HEK293 (cell line): ENCODE measurements at regions not wholly inside any gene's neighbourhood (a gene's known extent, or its start where the extent isn't known, plus 50 kb on each side); places are given as distances from the start of the nearest gene placed in this dataset.

Source experiments
- CTCF ChIA-PET: fragments of 350-600 bp; formaldehyde crosslinking; extraction: SDS; loops from one replicate; lab custom pipeline; 2021; ENCODE audit warnings: antibody characterized with exemption; lab: Yijun Ruan, JAX
- POLR2A ChIA-PET: fragments of 300-600 bp; formaldehyde crosslinking; extraction: SDS; loops from one replicate; lab custom pipeline; 2020; ENCODE audit warnings: antibody characterized with exemption, inconsistent platforms; lab: Yijun Ruan, JAX
- H3K27ac ChIP-seq: fragments of 200-500 bp; sonication (Bioruptor generic); 2 replicates; pipeline ENCODE4 v1.5.1; 2014; ENCODE audit warnings: low read depth, low read length, control low read depth, inconsistent platforms; ENCODE audit errors: extremely low read depth
- H3K36me3 ChIP-seq, 2 experiments: fragments of 200-500 bp in 1 of 2; sonication (Bioruptor generic) in 1 of 2; 1 replicate in 1 of 2; 2 replicates in 1 of 2; pipeline ENCODE4 v1.5.1; 2014 to 2017; ENCODE audit warnings: inconsistent platforms in 2 of 2, low read length in 2 of 2; ENCODE audit not compliant: control insufficient read depth in 2 of 2, insufficient read depth in 1 of 2
- H3K4me1 ChIP-seq: fragments of 200-500 bp; sonication (Bioruptor generic); 2 replicates; pipeline ENCODE4 v1.5.1; 2014; ENCODE audit warnings: mild to moderate bottlenecking, low read length, inconsistent platforms; ENCODE audit not compliant: control insufficient read depth, insufficient read depth
- H3K4me3 ChIP-seq: 2 replicates; pipeline ENCODE4 v1.5.1; 2011; ENCODE audit warnings: low read depth, mild to moderate bottlenecking, control low read depth, low read length, moderate library complexity
- H3K9me3 ChIP-seq: fragments of 200-500 bp; sonication (Bioruptor generic); 2 replicates; pipeline ENCODE4 v1.5.1; 2014; ENCODE audit warnings: low read depth, low read length, inconsistent platforms; ENCODE audit not compliant: control insufficient read depth, insufficient read depth
- BCL11B ChIP-seq: fragments of 450-650 bp; formaldehyde crosslinking; IDR thresholded peaks from 2 replicates; pipeline ENCODE4 v1.5.1; 2016; ENCODE audit warnings: low read depth, missing biosample characterization, missing genetic modification characterization
- GFI1B ChIP-seq: fragments of 450-650 bp; formaldehyde crosslinking; IDR thresholded peaks from 2 replicates; pipeline ENCODE4 v1.5.1; 2016; ENCODE audit warnings: missing biosample characterization, missing genetic modification characterization
- GLIS2 ChIP-seq: fragments of 450-650 bp; formaldehyde crosslinking; IDR thresholded peaks from 2 replicates; pipeline ENCODE4 v1.5.1; 2016; ENCODE audit warnings: missing biosample characterization, missing genetic modification characterization
- PRDM6 ChIP-seq: fragments of 450-650 bp; formaldehyde crosslinking; IDR thresholded peaks from 2 replicates; pipeline ENCODE4 v1.5.1; 2017; ENCODE audit warnings: missing biosample characterization, missing genetic modification characterization
- SP3 ChIP-seq: fragments of 450-650 bp; formaldehyde crosslinking; IDR thresholded peaks from 2 replicates; pipeline ENCODE4 v1.5.1; 2016; ENCODE audit warnings: missing biosample characterization, missing genetic modification characterization
- TCF7L2 ChIP-seq: IDR thresholded peaks from 2 replicates; pipeline ENCODE4 v1.6.1; 2011; ENCODE audit warnings: low read depth, mild to moderate bottlenecking, inconsistent platforms, low read length, moderate library complexity, borderline replicate concordance
- TRIM28 ChIP-seq: IDR thresholded peaks from 2 replicates; pipeline ENCODE4 v1.6.1; 2011; ENCODE audit warnings: low read length, control low read depth, borderline replicate concordance
- YY1 ChIP-seq: fragments of 450-650 bp; formaldehyde crosslinking; IDR thresholded peaks from 2 replicates; pipeline ENCODE4 v1.5.1; 2018; ENCODE audit warnings: missing biosample characterization, missing genetic modification characterization
- ZBTB17 ChIP-seq: fragments of 450-650 bp; formaldehyde crosslinking; IDR thresholded peaks from 2 replicates; pipeline ENCODE4 v1.5.1; 2016; ENCODE audit warnings: missing biosample characterization, missing genetic modification characterization
- ZNF202 ChIP-seq: fragments of 450-650 bp; formaldehyde crosslinking; IDR thresholded peaks from 2 replicates; pipeline ENCODE4 v1.5.1; 2016; ENCODE audit warnings: missing biosample characterization, missing genetic modification characterization, borderline replicate concordance
- ZNF211 ChIP-seq: fragments of 450-650 bp; formaldehyde crosslinking; IDR thresholded peaks from 2 replicates; pipeline ENCODE4 v1.5.1; 2016; ENCODE audit warnings: low read depth, missing biosample characterization, missing genetic modification characterization
- ZNF248 ChIP-seq: fragments of 450-650 bp; formaldehyde crosslinking; IDR thresholded peaks from 2 replicates; pipeline ENCODE4 v1.5.1; 2017; ENCODE audit warnings: missing biosample characterization, missing genetic modification characterization
- ZNF266 ChIP-seq: fragments of 450-650 bp; formaldehyde crosslinking; IDR thresholded peaks from 2 replicates; pipeline ENCODE4 v1.5.1; 2016; ENCODE audit warnings: missing biosample characterization, missing genetic modification characterization, low read depth
- ZNF37A ChIP-seq: fragments of 450-650 bp; IDR thresholded peaks from 2 replicates; pipeline ENCODE4 v1.5.1; 2018; ENCODE audit warnings: missing biosample characterization, missing genetic modification characterization
- ZNF391 ChIP-seq: fragments of 450-650 bp; formaldehyde crosslinking; IDR thresholded peaks from 2 replicates; pipeline ENCODE4 v1.5.1; 2016; ENCODE audit warnings: low read depth, missing biosample characterization, missing genetic modification characterization, borderline replicate concordance
- ZNF518A ChIP-seq: fragments of 450-650 bp; formaldehyde crosslinking; conservative IDR thresholded peaks from 2 replicates; pipeline ENCODE4 v1.5.1; 2016; ENCODE audit warnings: low read depth, missing biosample characterization, missing genetic modification characterization
- ZNF626 ChIP-seq: fragments of 450-650 bp; sonication (Bioruptor Pico); formaldehyde crosslinking; IDR thresholded peaks from 2 replicates; pipeline ENCODE4 v1.5.1; 2018; ENCODE audit warnings: missing biosample characterization, missing genetic modification characterization, inconsistent platforms
- ZNF645 ChIP-seq: fragments of 450-650 bp; formaldehyde crosslinking; IDR thresholded peaks from 2 replicates; pipeline ENCODE4; 2016; ENCODE audit warnings: missing biosample characterization, missing genetic modification characterization
- ZNF792 ChIP-seq: fragments of 450-650 bp; formaldehyde crosslinking; IDR thresholded peaks from 2 replicates; pipeline ENCODE4 v1.5.1; 2016; ENCODE audit warnings: missing biosample characterization, missing genetic modification characterization
- ZSCAN18 ChIP-seq: fragments of 450-650 bp; formaldehyde crosslinking; IDR thresholded peaks from 2 replicates; pipeline ENCODE4 v1.5.1; 2016; ENCODE audit warnings: missing biosample characterization, missing genetic modification characterization
- ZSCAN5A ChIP-seq: fragments of 450-650 bp; formaldehyde crosslinking; IDR thresholded peaks from 2 replicates; pipeline ENCODE4 v1.5.1; 2016; ENCODE audit warnings: missing biosample characterization, missing genetic modification characterization

- TF ChIP-seq YY1 (no peak), ZNF626 (tag by site-specific recombination) (no peak), ZNF248 (tag by site-specific recombination) (no peak), SP3 (tag by site-specific recombination) (no peak), ZNF266 (tag by site-specific recombination) (no peak)
Observed at GRCh38 chr13:48586591-48587103, 53.8 kb upstream of the RCBTB2 start (continued).

GRCh38 chr13:48588120-48588519, 55.2 kb upstream of the RCBTB2 start:
- H3K27ac ChIP-seq, result no peak overlapping the region
- no peak overlapping the region for H3K4me3 ChIP-seq
- TF ChIP-seq GLIS2 (no peak), ZNF792 (tag by site-specific recombination) (no peak), ZSCAN5A (tag by site-specific recombination) (no peak), ZNF202 (tag by site-specific recombination) (no peak), ZSCAN18 (no peak), BCL11B (tag by site-specific recombination) (no peak), GFI1B (tag by site-specific recombination) (no peak), ZNF391 (tag by site-specific recombination) (no peak), ZBTB17 (tag by site-specific recombination) (no peak), ZNF645 (no peak), ZNF37A (tag by site-specific recombination) (no peak), TCF7L2 (no peak), PRDM6 (tag by site-specific recombination) (no peak), ZNF211 (tag by site-specific recombination) (no peak), TRIM28 (no peak), ZNF518A (tag by site-specific recombination) (no peak)
- no peaks in the 10 kb centered on the region for H3K36me3 ChIP-seq
- H3K4me1 ChIP-seq, result no peaks in the 10 kb centered on the region
- ChIA-PET POLR2A (no interaction called here), CTCF (no interaction called here)
- no peaks in the 10 kb centered on the region for H3K9me3 ChIP-seq
